BLaER1 treated with 17β-estradiol and CSF1 and Interleukin-3, amounts not matched to agents 10 nM and 100 nM (cell line): ENCODE measurements at regions not wholly inside any gene's neighbourhood (a gene's known extent, or its start where the extent isn't known, plus 50 kb on each side); places are given as distances from the start of the nearest gene placed in this dataset.

Experiments used
- H3K27ac ChIP-seq, 11 experiments: shearing (Covaris generic); formaldehyde crosslinking; 2 replicates each; pipeline ENCODE4 v1.8.1; 2022
- H3K27me3 ChIP-seq, 11 experiments: shearing (Covaris generic); formaldehyde crosslinking; 2 replicates each; pipeline ENCODE4 v1.8.1; 2022
- H3K36me3 ChIP-seq, 11 experiments: shearing (Covaris generic); formaldehyde crosslinking; 2 replicates each; pipeline ENCODE4 v1.8.1; 2022
- H3K4me1 ChIP-seq, 10 experiments: shearing (Covaris generic); formaldehyde crosslinking; 2 replicates each; pipeline ENCODE4 v1.8.1; 2022
- H3K4me2 ChIP-seq, 11 experiments: shearing (Covaris generic); formaldehyde crosslinking; 2 replicates each; pipeline ENCODE4 v1.8.1; 2022
- H3K4me3 ChIP-seq, 10 experiments: shearing (Covaris generic); formaldehyde crosslinking; 2 replicates each; pipeline ENCODE4 v1.8.1; 2022
- H3K9ac ChIP-seq, 11 experiments: shearing (Covaris generic); formaldehyde crosslinking; 2 replicates each; pipeline ENCODE4 v1.8.1; 2022
- H3K9me3 ChIP-seq, 11 experiments: shearing (Covaris generic); formaldehyde crosslinking; replicated peaks in 1 of 11; 2 replicates each; pipeline ENCODE4 v1.8.1; 2022
- H4K20me1 ChIP-seq, 11 experiments: shearing (Covaris generic); formaldehyde crosslinking; 2 replicates each; pipeline ENCODE4 v1.8.1; 2022
- Cebpa-rat ChIP-seq, 11 experiments: shearing (Covaris generic); IDR thresholded peaks; 2 replicates each; pipeline ENCODE4 v1.8.1; 2022

DNA sequence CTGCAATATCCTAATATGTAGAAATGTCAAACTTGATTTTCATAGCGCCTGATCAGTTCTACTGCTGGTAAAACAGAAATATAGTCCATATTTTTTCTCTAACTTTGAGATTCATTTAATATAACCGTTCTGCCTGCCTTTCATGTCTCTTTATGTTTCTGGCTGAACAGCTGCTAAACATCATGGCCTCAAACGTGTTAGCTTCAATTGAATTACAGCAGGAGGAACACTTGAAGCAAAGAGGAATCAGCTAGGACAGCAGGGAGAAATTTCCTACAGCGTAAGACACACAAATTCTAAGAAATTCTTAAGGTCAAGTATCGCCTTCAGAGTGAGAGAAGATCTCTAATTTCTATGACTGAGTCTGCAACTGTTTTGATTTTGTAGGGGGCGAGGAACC lies 433.2 kb downstream of the FBXO15 start:
- Histone ChIP-seq H3K36me3 (no peaks in the 10 kb centered on the region), H3K9me3 (peaks cover 0 to 7% (median 4%) of the 10 kb centered on the region in 11 experiments; a peak in 4 of 22 replicates), H3K27me3 (no peaks in the 10 kb centered on the region), H3K4me2 (no peak overlapping the region), H3K27ac (no peak overlapping the region), H3K4me3 (no peak overlapping the region), H3K9ac (no peak overlapping the region), H4K20me1 (no peaks in the 10 kb centered on the region), H3K4me1 (peaks cover 0 to 13% (median 6%) of the 10 kb centered on the region in 10 experiments; a peak in 12 of 20 replicates)
- TF ChIP-seq Cebpa-rat (IDR thresholded peaks at IDR 0.05), result no peak

DNA sequence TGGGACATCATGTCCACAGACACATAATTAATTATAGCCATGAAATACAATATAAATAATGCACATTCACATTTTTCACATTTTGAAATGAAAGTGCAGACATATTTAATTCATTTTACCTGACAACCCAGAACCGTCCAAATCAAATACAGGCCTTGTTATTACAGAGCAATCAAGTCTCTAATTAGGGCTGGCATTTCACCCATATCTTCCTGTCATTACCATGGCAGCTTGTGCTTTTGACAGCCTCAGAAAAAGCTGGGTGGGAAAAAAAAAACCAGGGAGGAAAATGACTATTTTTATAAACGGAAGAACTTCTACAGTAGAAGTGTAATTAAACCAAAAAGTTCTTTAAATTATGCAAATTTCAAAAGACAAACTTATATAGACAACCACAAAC lies 436.4 kb downstream of the FBXO15 start:
- H3K27me3 ChIP-seq, result no peaks in the 10 kb centered on the region
- H3K4me2 ChIP-seq, result no peak overlapping the region
- H4K20me1 ChIP-seq, result no peaks in the 10 kb centered on the region
- H3K36me3 ChIP-seq, result no peaks in the 10 kb centered on the region
- H3K9ac ChIP-seq, result no peak overlapping the region
- TF ChIP-seq Cebpa-rat (IDR thresholded peaks at IDR 0.05), result no peak
- peaks cover 0 to 10% (median 4%) of the 10 kb centered on the region in 11 experiments; a peak in 5 of 22 replicates for H3K9me3 ChIP-seq
- H3K4me1 ChIP-seq, result no peaks in the 10 kb centered on the region
- no peak overlapping the region for H3K4me3 ChIP-seq
- H3K27ac ChIP-seq, result no peak overlapping the region

DNA sequence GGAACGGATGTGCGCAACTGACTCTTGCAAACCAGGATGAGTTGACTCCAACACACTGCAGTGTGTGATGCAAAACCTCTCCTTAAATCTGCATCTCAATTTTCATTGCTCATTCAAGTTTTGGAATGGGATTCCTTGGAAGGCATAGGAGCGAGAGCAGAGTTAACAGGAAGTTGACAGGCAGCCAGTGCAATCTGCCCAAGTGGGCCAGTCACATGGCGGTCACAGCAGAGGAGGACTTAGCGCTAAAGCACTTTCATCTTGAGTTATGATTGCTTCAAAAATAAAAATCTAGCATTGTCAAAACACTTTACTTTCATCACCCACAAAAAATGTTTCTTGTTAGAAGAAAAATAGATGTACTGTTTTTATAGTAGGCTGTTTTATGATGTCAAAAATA lies 439.0 kb downstream of the FBXO15 start:
- H3K27ac ChIP-seq, result no peak overlapping the region
- no peaks in the 10 kb centered on the region for H3K27me3 ChIP-seq
- no peaks in the 10 kb centered on the region for H3K4me1 ChIP-seq
- H3K4me2 ChIP-seq, result no peak overlapping the region
- no peak for TF ChIP-seq Cebpa-rat (IDR thresholded peaks at IDR 0.05)
- no peaks in the 10 kb centered on the region for H4K20me1 ChIP-seq
- H3K4me3 ChIP-seq, result no peak overlapping the region
- H3K36me3 ChIP-seq, result no peaks in the 10 kb centered on the region
- no peak overlapping the region for H3K9ac ChIP-seq
- peaks cover 0 to 7% (median 3%) of the 10 kb centered on the region in 11 experiments; a peak in 5 of 22 replicates for H3K9me3 ChIP-seq

DNA sequence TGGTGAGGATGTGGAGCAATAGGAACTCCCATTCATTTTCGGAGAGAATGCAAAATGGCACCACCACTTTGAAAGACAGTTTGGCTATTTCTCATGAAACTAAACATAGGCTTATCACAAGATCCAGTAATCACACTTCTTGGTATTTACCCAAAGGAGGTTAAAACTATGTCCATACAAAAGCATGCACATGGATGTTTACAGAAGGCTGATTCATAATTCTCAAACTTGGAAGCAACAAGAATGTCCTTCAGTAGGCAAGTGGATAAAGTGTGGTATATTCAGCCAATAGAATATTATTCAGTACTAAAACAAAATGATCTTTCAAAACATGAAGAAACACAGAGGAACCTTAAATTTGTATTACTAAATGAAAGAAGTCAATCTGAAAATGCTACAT lies 440.6 kb downstream of the FBXO15 start:
- H3K36me3 ChIP-seq, result no peaks in the 10 kb centered on the region
- no peak overlapping the region for H3K27ac ChIP-seq
- no peak for TF ChIP-seq Cebpa-rat (IDR thresholded peaks at IDR 0.05)
- no peak overlapping the region for H3K4me3 ChIP-seq
- H4K20me1 ChIP-seq, result no peaks in the 10 kb centered on the region
- H3K4me2 ChIP-seq, result no peak overlapping the region
- H3K9ac ChIP-seq, result no peak overlapping the region
- no peaks in the 10 kb centered on the region for H3K27me3 ChIP-seq
- H3K9me3 ChIP-seq, result peaks cover 0 to 5% (median 0%) of the 10 kb centered on the region in 11 experiments; a peak in 2 of 22 replicates
- peaks cover 0 to 10% (median 7%) of the 10 kb centered on the region in 10 experiments; a peak in 10 of 20 replicates for H3K4me1 ChIP-seq

DNA sequence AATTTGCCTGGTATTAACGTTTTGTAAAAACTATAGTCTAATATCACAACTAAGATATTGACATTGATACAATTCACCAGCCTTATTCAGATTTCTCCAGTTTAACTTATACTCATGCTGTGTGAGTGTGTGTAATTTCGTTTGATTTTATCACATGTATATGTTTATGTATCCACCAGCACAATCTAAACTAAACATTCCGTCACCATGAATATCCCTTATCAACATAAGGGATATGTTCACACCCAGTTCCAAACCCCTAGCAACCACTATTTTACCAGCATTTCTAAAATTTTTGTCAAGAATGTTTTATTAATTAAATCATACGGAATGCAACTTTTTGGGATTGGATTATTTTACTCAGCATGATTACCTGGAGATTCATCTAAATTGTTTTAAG lies 450.3 kb downstream of the FBXO15 start:
- Histone ChIP-seq H3K4me2 (no peak overlapping the region), H3K9ac (no peak overlapping the region), H3K27me3 (no peaks in the 10 kb centered on the region), H3K4me1 (peaks cover 0 to 13% (median 2%) of the 10 kb centered on the region in 10 experiments; a peak in 10 of 20 replicates), H3K9me3 (peaks cover 0 to 8% (median 4%) of the 10 kb centered on the region in 11 experiments; a peak in 9 of 22 replicates), H3K4me3 (no peak overlapping the region), H4K20me1 (no peaks in the 10 kb centered on the region), H3K36me3 (no peaks in the 10 kb centered on the region), H3K27ac (no peak overlapping the region)
- no peak for TF ChIP-seq Cebpa-rat (IDR thresholded peaks at IDR 0.05)

DNA sequence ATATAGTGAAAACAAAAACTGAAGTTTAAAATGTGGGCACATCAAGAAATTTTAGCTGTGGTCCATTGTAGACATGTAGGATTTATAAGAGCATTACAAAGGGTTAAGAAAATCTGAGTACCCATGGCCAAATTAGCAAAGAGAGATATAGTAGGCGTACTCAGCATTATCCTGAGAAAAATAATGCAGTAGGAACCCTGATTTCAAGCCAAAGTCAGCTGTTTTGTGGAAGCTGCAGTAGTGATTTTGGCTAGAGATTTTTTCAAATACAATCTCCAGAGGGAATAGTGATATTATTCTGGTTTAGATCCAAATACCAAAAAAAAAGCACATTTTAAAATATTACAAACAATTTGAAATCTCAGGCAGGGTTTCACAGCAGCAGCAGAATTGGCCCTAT lies 450.9 kb downstream of the FBXO15 start:
- no peak overlapping the region for H3K9ac ChIP-seq
- no peak overlapping the region for H3K4me2 ChIP-seq
- no peaks in the 10 kb centered on the region for H3K36me3 ChIP-seq
- TF ChIP-seq Cebpa-rat (IDR thresholded peaks at IDR 0.05), result no peak
- no peak overlapping the region for H3K27ac ChIP-seq
- peaks cover 0 to 7% (median 0%) of the 10 kb centered on the region in 10 experiments; a peak in 4 of 20 replicates for H3K4me1 ChIP-seq
- no peaks in the 10 kb centered on the region for H3K27me3 ChIP-seq
- peaks cover 0 to 8% (median 4%) of the 10 kb centered on the region in 11 experiments; a peak in 9 of 22 replicates for H3K9me3 ChIP-seq
- no peak overlapping the region for H3K4me3 ChIP-seq
- H4K20me1 ChIP-seq, result no peaks in the 10 kb centered on the region

DNA sequence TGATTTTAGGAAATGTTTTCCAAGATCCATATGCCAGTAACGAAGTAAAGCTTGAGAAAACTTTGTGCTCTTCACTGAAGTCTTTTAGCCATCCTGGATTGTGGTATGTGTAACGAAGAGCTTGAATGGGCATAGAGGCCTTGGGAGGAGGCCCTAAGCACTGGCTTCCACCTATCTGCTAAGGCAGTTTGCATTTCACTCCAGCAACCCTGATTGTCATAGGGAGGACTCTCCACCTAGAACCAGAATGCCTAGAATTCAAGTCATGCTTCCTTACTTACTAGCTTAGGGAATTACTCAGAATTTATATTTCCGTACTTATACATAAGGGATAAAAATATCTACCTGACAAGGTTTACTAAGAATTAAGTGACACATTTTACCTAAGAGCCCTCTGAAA lies 451.5 kb downstream of the FBXO15 start:
- Histone ChIP-seq H3K9ac (no peak overlapping the region), H3K27ac (no peak overlapping the region), H4K20me1 (no peaks in the 10 kb centered on the region), H3K36me3 (no peaks in the 10 kb centered on the region), H3K9me3 (peaks cover 0 to 8% (median 4%) of the 10 kb centered on the region in 11 experiments; a peak in 9 of 22 replicates), H3K4me3 (no peak overlapping the region), H3K4me2 (no peak overlapping the region), H3K4me1 (peaks cover 0 to 2% (median 0%) of the 10 kb centered on the region in 10 experiments; a peak in 1 of 20 replicates), H3K27me3 (no peaks in the 10 kb centered on the region)
- no peak for TF ChIP-seq Cebpa-rat (IDR thresholded peaks at IDR 0.05)

DNA sequence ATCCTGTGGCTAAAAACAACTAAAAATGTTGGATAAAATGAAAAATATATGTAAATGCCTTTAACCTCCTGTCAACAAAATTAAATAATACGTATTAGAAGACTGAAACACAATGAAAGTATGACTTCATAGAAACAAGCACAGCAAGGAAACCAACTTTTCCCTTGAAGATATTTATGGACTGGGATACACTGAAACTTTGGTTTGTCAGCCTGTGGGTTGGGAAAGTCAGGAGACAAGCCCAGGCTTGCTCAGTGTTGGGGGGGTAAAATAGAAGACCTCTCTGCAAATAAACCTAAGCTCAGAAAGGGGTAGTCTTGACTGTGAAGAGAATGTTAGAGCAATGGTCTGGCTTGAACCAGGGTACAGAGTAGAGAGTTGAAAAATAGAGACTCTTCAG lies 454.5 kb downstream of the FBXO15 start:
- Histone ChIP-seq H3K36me3 (no peaks in the 10 kb centered on the region), H3K27me3 (no peaks in the 10 kb centered on the region), H4K20me1 (no peaks in the 10 kb centered on the region), H3K9ac (no peak overlapping the region), H3K27ac (no peak overlapping the region), H3K9me3 (no peaks in the 10 kb centered on the region), H3K4me3 (no peak overlapping the region), H3K4me2 (no peak overlapping the region), H3K4me1 (peaks cover 12 to 19% (median 13%) of the 10 kb centered on the region in 10 experiments; a peak in 18 of 20 replicates)
- TF ChIP-seq Cebpa-rat (IDR thresholded peaks at IDR 0.05), result no peak

DNA sequence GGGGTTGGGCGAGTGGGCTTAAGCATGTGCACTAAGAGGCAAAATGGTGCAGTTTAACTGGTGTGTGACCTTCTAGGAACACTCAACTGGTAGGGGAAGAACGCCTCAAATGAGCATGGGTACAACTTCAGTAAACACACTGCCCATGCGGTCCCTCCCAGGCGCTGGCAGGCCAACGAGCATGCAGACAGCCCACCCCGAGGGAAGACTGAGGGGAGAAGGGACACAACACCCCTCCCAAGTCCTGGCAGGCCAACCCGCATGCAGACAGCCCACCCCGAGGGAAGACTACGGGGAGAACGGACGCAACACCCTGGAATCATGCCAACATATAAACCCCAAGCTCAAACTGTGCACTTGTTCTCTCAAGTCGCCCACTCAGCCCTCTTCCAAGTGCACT lies 456.0 kb downstream of the FBXO15 start:
- H3K9me3 ChIP-seq, result no peaks in the 10 kb centered on the region
- no peaks in the 10 kb centered on the region for H3K36me3 ChIP-seq
- no peaks in the 10 kb centered on the region for H4K20me1 ChIP-seq

DNA sequence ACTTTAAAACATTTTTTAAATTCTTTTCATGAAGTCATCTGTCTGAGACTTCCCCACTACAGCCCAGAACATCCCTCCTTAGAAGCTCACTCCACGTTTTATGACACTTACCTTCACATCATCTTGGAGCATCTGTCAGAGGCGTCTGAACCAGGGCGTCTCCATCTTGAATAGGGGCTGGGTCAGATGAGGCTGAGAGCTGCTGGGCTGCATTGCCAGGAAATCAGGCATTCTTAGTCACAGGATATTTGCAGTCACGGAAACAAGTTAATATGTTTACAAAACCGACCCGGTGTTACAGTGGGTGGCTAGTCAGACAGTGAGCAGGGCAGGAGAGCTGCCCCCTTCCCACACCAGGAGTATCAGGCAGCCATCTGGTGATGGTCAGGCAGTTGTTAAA lies 456.5 kb downstream of the FBXO15 start:
- H3K9me3 ChIP-seq, result no peaks in the 10 kb centered on the region
- H3K4me2 ChIP-seq, result no peak overlapping the region
- no peak for TF ChIP-seq Cebpa-rat (IDR thresholded peaks at IDR 0.05)
- H3K27ac ChIP-seq, result no peak overlapping the region
- no peaks in the 10 kb centered on the region for H3K36me3 ChIP-seq
- H4K20me1 ChIP-seq, result no peaks in the 10 kb centered on the region
- no peak overlapping the region for H3K4me3 ChIP-seq
- no peak overlapping the region for H3K9ac ChIP-seq
- H3K27me3 ChIP-seq, result no peaks in the 10 kb centered on the region
- H3K4me1 ChIP-seq, result peaks cover 12 to 26% (median 14%) of the 10 kb centered on the region in 10 experiments; a peak in 18 of 20 replicates

More for the DNA sequence above, 456.0 kb downstream of the FBXO15 start:
- Histone ChIP-seq H3K27me3 (no peaks in the 10 kb centered on the region), H3K4me3 (no peak overlapping the region), H3K27ac (no peak overlapping the region), H3K4me1 (peaks cover 12 to 26% (median 14%) of the 10 kb centered on the region in 10 experiments; a peak in 18 of 20 replicates), H3K4me2 (no peak overlapping the region), H3K9ac (no peak overlapping the region)
- TF ChIP-seq Cebpa-rat (IDR thresholded peaks at IDR 0.05), result no peak
